CD4-positive, alpha-beta memory T cell (primary cell): ENCODE measurements at regions not wholly inside any gene's neighbourhood (a gene's known extent, or its start where the extent isn't known, plus 50 kb on each side); places are given as distances from the start of the nearest gene placed in this dataset.
A peak's percentile ranks its signal among the peaks of the same experiment; 100 is the strongest.

Source experiments
- CTCF ChIA-PET: fragments of 350-600 bp; sonication (Branson Sonifier 250); formaldehyde crosslinking; loops from one replicate; lab custom pipeline; 2021; ENCODE audit warnings: inconsistent platforms; ENCODE audit not compliant: partially characterized antibody; lab: Charles Lee
- POLR2A ChIA-PET: fragments of 350-600 bp; sonication (Branson Sonifier 250); formaldehyde crosslinking; loops from one replicate; lab custom pipeline; 2021; ENCODE audit not compliant: partially characterized antibody; lab: Charles Lee
- DNase-seq, 5 donors: peaks; one replicate each; pipeline versions ENCODE4 v3.0.0 to v3.0.0-alpha.2; 2020 to 2022; ENCODE audit warnings: mixed read lengths in 1 of 5
- H3K27ac ChIP-seq: one replicate; pipeline ENCODE4 v1.7.0; 2013; ENCODE audit warnings: low read depth, low read length
- H3K27me3 ChIP-seq: 2 replicates; pipeline ENCODE4 v1.7.0; 2013; ENCODE audit warnings: mild to moderate bottlenecking, low read length, moderate library complexity; ENCODE audit not compliant: insufficient read depth
- H3K36me3 ChIP-seq: 2 replicates; pipeline ENCODE4 v1.7.0; 2013; ENCODE audit warnings: mild to moderate bottlenecking, low read length, moderate library complexity; ENCODE audit not compliant: insufficient read depth
- H3K4me1 ChIP-seq: 2 replicates; pipeline ENCODE4 v1.7.0; 2013; ENCODE audit warnings: mild to moderate bottlenecking, low read length, moderate library complexity; ENCODE audit not compliant: insufficient read depth
- H3K4me3 ChIP-seq, 2 donors: one replicate each; pipeline ENCODE4 v1.7.0; 2013; ENCODE audit warnings: low read length in 2 of 2, mild to moderate bottlenecking in 1 of 2
- H3K9me3 ChIP-seq, 2 donors: one replicate each; pipeline ENCODE4 v1.7.0; 2013; ENCODE audit warnings: low read length in 2 of 2, control low read depth in 1 of 2; ENCODE audit not compliant: control insufficient read depth in 1 of 2
- H3K27ac Mint-ChIP-seq, 7 donors: one replicate each; pipeline ENCODE4 v1.8.0; 2020 to 2021; ENCODE audit warnings: mixed read lengths in 7 of 7, mild to moderate bottlenecking in 6 of 7, inconsistent platforms in 3 of 7, moderate library complexity in 3 of 7
- H3K27me3 Mint-ChIP-seq, 2 donors: one replicate each; pipeline ENCODE4 v1.8.0; 2020 to 2021; ENCODE audit warnings: mixed read lengths in 2 of 2
- H3K36me3 Mint-ChIP-seq, 2 donors: one replicate each; pipeline ENCODE4 v1.8.0; 2020 to 2021; ENCODE audit warnings: mixed read lengths in 2 of 2, inconsistent platforms in 1 of 2, mild to moderate bottlenecking in 1 of 2
- H3K4me1 Mint-ChIP-seq, 4 donors: one replicate each; pipeline ENCODE4 v1.8.0; 2020 to 2021; ENCODE audit warnings: mixed read lengths in 4 of 4, mild to moderate bottlenecking in 1 of 4
- H3K4me3 Mint-ChIP-seq, 8 donors: one replicate each; pipeline ENCODE4 v1.8.0; 2020 to 2021; ENCODE audit warnings: mixed read lengths in 8 of 8, mild to moderate bottlenecking in 7 of 8, moderate library complexity in 6 of 8, inconsistent platforms in 3 of 8
- H3K9me3 Mint-ChIP-seq, 8 donors: one replicate each; pipeline ENCODE4 v1.8.0; 2020 to 2021; ENCODE audit warnings: mixed read lengths in 8 of 8, mild to moderate bottlenecking in 5 of 8, inconsistent platforms in 3 of 8, moderate library complexity in 1 of 8
- intact Hi-C: fragments of 100-400 bp; cut with micrococcal nuclease; formaldehyde crosslinking; loops from one replicate; pipeline ENCODE4 v1.15.1; 2023

GRCh38 chr1:244995602-244996400 is 131.5 kb upstream of the HNRNPU start:
- peaks cover 0 to 4% (median 0%) of the 10 kb centered on the region in 4 donors for H3K4me1 Mint-ChIP-seq
- ChIA-PET POLR2A (no interaction called here), CTCF (no interaction called here)
- Histone ChIP-seq H3K27ac (no peak overlapping the region), H3K4me3 (no peak overlapping the region), H3K4me1 (no peaks in the 10 kb centered on the region), H3K36me3 (no peaks in the 10 kb centered on the region), H3K27me3 (no peaks in the 10 kb centered on the region), H3K9me3 (no peaks in the 10 kb centered on the region)
- H3K27ac Mint-ChIP-seq: no peak overlapping the region
- intact Hi-C loops: no loop called here
- no peak for DNase-seq
- H3K27me3 Mint-ChIP-seq: no peaks in the 10 kb centered on the region
- no peak overlapping the region for H3K4me3 Mint-ChIP-seq
- H3K9me3 Mint-ChIP-seq: no peaks in the 10 kb centered on the region
- peaks cover 0 to 6% of the 10 kb centered on the region in 2 donors for H3K36me3 Mint-ChIP-seq

- H3K9me3 Mint-ChIP-seq: no peaks in the 10 kb centered on the region
- Histone ChIP-seq H3K9me3 (no peaks in the 10 kb centered on the region), H3K4me1 (no peaks in the 10 kb centered on the region), H3K4me3 (no peak overlapping the region), H3K27ac (no peak overlapping the region), H3K36me3 (no peaks in the 10 kb centered on the region), H3K27me3 (no peaks in the 10 kb centered on the region)
- no peak for DNase-seq
- H3K36me3 Mint-ChIP-seq: peaks cover 0 to 9% of the 10 kb centered on the region in 2 donors
- H3K4me3 Mint-ChIP-seq: no peak overlapping the region
- peaks cover 0 to 4% (median 0%) of the 10 kb centered on the region in 4 donors for H3K4me1 Mint-ChIP-seq
- intact Hi-C loops: no loop called here
- peak overlapping the region in 1 of 7 donors; percentile 27 for H3K27ac Mint-ChIP-seq
- H3K27me3 Mint-ChIP-seq: no peaks in the 10 kb centered on the region
- ChIA-PET CTCF (no interaction called here), POLR2A (no interaction called here)
Measured at GRCh38 chr1:244992833-244993232, 128.5 kb upstream of the HNRNPU start.

GRCh38 chr1:244989813-244990212 is 125.5 kb upstream of the HNRNPU start:
- Histone ChIP-seq H3K9me3 (no peaks in the 10 kb centered on the region), H3K27ac (no peak overlapping the region), H3K36me3 (no peaks in the 10 kb centered on the region), H3K4me3 (no peak overlapping the region), H3K27me3 (no peaks in the 10 kb centered on the region), H3K4me1 (no peaks in the 10 kb centered on the region)
- intact Hi-C loops: no loop called here
- Mint-ChIP-seq H3K27ac (peak overlapping the region in 1 of 7 donors; percentile 63), H3K36me3 (peaks cover 0 to 3% of the 10 kb centered on the region in 2 donors), H3K4me3 (no peak overlapping the region), H3K27me3 (no peaks in the 10 kb centered on the region), H3K9me3 (no peaks in the 10 kb centered on the region), H3K4me1 (no peaks in the 10 kb centered on the region)
- no peak for DNase-seq
- POLR2A ChIA-PET: no interaction called here
- CTCF ChIA-PET: no interaction called here

GRCh38 chr1:244988521-244988920 is 124.2 kb upstream of the HNRNPU start:
- ChIA-PET CTCF (no interaction called here), POLR2A (no interaction called here)
- H3K36me3 ChIP-seq: no peaks in the 10 kb centered on the region
- no peak for DNase-seq
- H3K4me3 ChIP-seq: no peak overlapping the region
- no peaks in the 10 kb centered on the region for H3K4me1 Mint-ChIP-seq
- peaks cover 0 to 3% of the 10 kb centered on the region in 2 donors for H3K36me3 Mint-ChIP-seq
- no peaks in the 10 kb centered on the region for H3K9me3 Mint-ChIP-seq
- intact Hi-C loops: no loop called here
- H3K27ac Mint-ChIP-seq: no peak overlapping the region
- H3K27me3 Mint-ChIP-seq: no peaks in the 10 kb centered on the region
- no peaks in the 10 kb centered on the region for H3K4me1 ChIP-seq
- no peaks in the 10 kb centered on the region for H3K27me3 ChIP-seq
- no peak overlapping the region for H3K4me3 Mint-ChIP-seq
- H3K27ac ChIP-seq: no peak overlapping the region
- H3K9me3 ChIP-seq: no peaks in the 10 kb centered on the region

- no peaks in the 10 kb centered on the region for H3K9me3 Mint-ChIP-seq
- H3K27me3 ChIP-seq: no peaks in the 10 kb centered on the region
- H3K4me3 ChIP-seq: no peak overlapping the region
- H3K4me1 Mint-ChIP-seq: peaks cover 0 to 2% (median 0%) of the 10 kb centered on the region in 4 donors
- ChIA-PET CTCF (no interaction called here), POLR2A (no interaction called here)
- H3K36me3 Mint-ChIP-seq: no peaks in the 10 kb centered on the region
- H3K4me3 Mint-ChIP-seq: no peak overlapping the region
- H3K27me3 Mint-ChIP-seq: no peaks in the 10 kb centered on the region
- DNase-seq: no peak
- H3K27ac ChIP-seq: no peak overlapping the region
- H3K36me3 ChIP-seq: no peaks in the 10 kb centered on the region
- H3K4me1 ChIP-seq: no peaks in the 10 kb centered on the region
- H3K9me3 ChIP-seq: no peaks in the 10 kb centered on the region
- intact Hi-C loops: no loop called here
- H3K27ac Mint-ChIP-seq: no peak overlapping the region
Measured at GRCh38 chr1:244980605-244981004, 116.3 kb upstream of the HNRNPU start.

- Mint-ChIP-seq H3K4me3 (no peak overlapping the region), H3K27ac (no peak overlapping the region), H3K36me3 (peaks cover 0 to 12% of the 10 kb centered on the region in 2 donors), H3K4me1 (peaks cover 3 to 20% (median 8%) of the 10 kb centered on the region in 4 donors), H3K27me3 (no peaks in the 10 kb centered on the region), H3K9me3 (peaks cover 0 to 3% (median 0%) of the 10 kb centered on the region in 8 donors)
- H3K4me1 ChIP-seq: peaks cover 10% of the 10 kb centered on the region
- intact Hi-C loops: loop anchor here (5.0 kb wide), 1 partner anchor 372 kb away; no protein-coding TSS in a partner anchor
- no peaks in the 10 kb centered on the region for H3K9me3 ChIP-seq
- no peak overlapping the region for H3K27ac ChIP-seq
- H3K36me3 ChIP-seq: no peaks in the 10 kb centered on the region
- POLR2A ChIA-PET: interaction anchor here (1.5 to 9.3 kb wide), 3 partner anchors 112 to 140 kb away, joined by 4 to 356 read pairs (median 4); partner anchors contain the start of genes COX20 and HNRNPU
- no peak overlapping the region for H3K4me3 ChIP-seq
- no peaks in the 10 kb centered on the region for H3K27me3 ChIP-seq
- CTCF ChIA-PET: interaction anchor here (1.1 to 1.8 kb wide), 2 partner anchors 9 to 68 kb away, joined by 4 to 6 read pairs; no protein-coding TSS in a partner anchor
- no peak for DNase-seq
Measured at GRCh38 chr1:244974550-244974949, 110.2 kb upstream of the HNRNPU start.

GRCh38 chr1:244974106-244974505 is 109.8 kb upstream of the HNRNPU start:
- H3K27ac ChIP-seq: no peak overlapping the region
- H3K4me3 ChIP-seq: no peak overlapping the region
- H3K27me3 ChIP-seq: no peaks in the 10 kb centered on the region
- DNase-seq: no peak
- Mint-ChIP-seq H3K4me3 (no peak overlapping the region), H3K9me3 (peaks cover 0 to 5% (median 0%) of the 10 kb centered on the region in 8 donors), H3K36me3 (peaks cover 0 to 13% of the 10 kb centered on the region in 2 donors), H3K27me3 (no peaks in the 10 kb centered on the region), H3K27ac (no peak overlapping the region), H3K4me1 (peaks cover 7 to 25% (median 10%) of the 10 kb centered on the region in 4 donors)
- ChIA-PET CTCF (interaction anchor here (1.8 kb wide), 1 partner anchor 9 kb away, joined by 6 read pairs; no protein-coding TSS in a partner anchor), POLR2A (interaction anchor here (1.7 to 9.3 kb wide), 2 partner anchors 112 to 138 kb away, joined by 4 to 356 read pairs; partner anchors contain the start of genes COX20 and HNRNPU)
- H3K36me3 ChIP-seq: no peaks in the 10 kb centered on the region
- H3K4me1 ChIP-seq: peaks cover 13% of the 10 kb centered on the region
- intact Hi-C loops: loop anchor here (5.0 kb wide), 1 partner anchor 372 kb away; no protein-coding TSS in a partner anchor
- H3K9me3 ChIP-seq: no peaks in the 10 kb centered on the region
